HEK293 (cell line): ENCODE measurements at regions not wholly inside any gene's neighbourhood (a gene's known extent, or its start where the extent isn't known, plus 50 kb on each side); places are given as distances from the start of the nearest gene placed in this dataset.
"Not testable (repeated sequence)": the region's sequence is repeated elsewhere in the genome, so short reads cannot be mapped to it uniquely, and the experiment has no call there.

Source experiments
- CTCF ChIA-PET: fragments of 350-600 bp; formaldehyde crosslinking; extraction: SDS; loops from one replicate; lab custom pipeline; 2021; ENCODE audit warnings: antibody characterized with exemption; lab: Yijun Ruan, JAX
- POLR2A ChIA-PET: fragments of 300-600 bp; formaldehyde crosslinking; extraction: SDS; loops from one replicate; lab custom pipeline; 2020; ENCODE audit warnings: antibody characterized with exemption, inconsistent platforms; lab: Yijun Ruan, JAX
- H3K27ac ChIP-seq: fragments of 200-500 bp; sonication (Bioruptor generic); 2 replicates; pipeline ENCODE4 v1.5.1; 2014; ENCODE audit warnings: low read depth, low read length, control low read depth, inconsistent platforms; ENCODE audit errors: extremely low read depth
- H3K36me3 ChIP-seq, 2 experiments: fragments of 200-500 bp in 1 of 2; sonication (Bioruptor generic) in 1 of 2; 1 replicate in 1 of 2; 2 replicates in 1 of 2; pipeline ENCODE4 v1.5.1; 2014 to 2017; ENCODE audit warnings: inconsistent platforms in 2 of 2, low read length in 2 of 2; ENCODE audit not compliant: control insufficient read depth in 2 of 2, insufficient read depth in 1 of 2
- H3K4me1 ChIP-seq: fragments of 200-500 bp; sonication (Bioruptor generic); 2 replicates; pipeline ENCODE4 v1.5.1; 2014; ENCODE audit warnings: mild to moderate bottlenecking, low read length, inconsistent platforms; ENCODE audit not compliant: control insufficient read depth, insufficient read depth
- H3K4me3 ChIP-seq: 2 replicates; pipeline ENCODE4 v1.5.1; 2011; ENCODE audit warnings: low read depth, mild to moderate bottlenecking, control low read depth, low read length, moderate library complexity
- H3K9me3 ChIP-seq: fragments of 200-500 bp; sonication (Bioruptor generic); 2 replicates; pipeline ENCODE4 v1.5.1; 2014; ENCODE audit warnings: low read depth, low read length, inconsistent platforms; ENCODE audit not compliant: control insufficient read depth, insufficient read depth
- IKZF3 ChIP-seq: fragments of 450-650 bp; IDR thresholded peaks from 2 replicates; pipeline ENCODE4 v1.5.0; 2018; ENCODE audit warnings: missing biosample characterization, mild to moderate bottlenecking, missing genetic modification characterization, moderate library complexity
- KLF1 ChIP-seq: fragments of 450-650 bp; formaldehyde crosslinking; IDR thresholded peaks from 2 replicates; pipeline ENCODE4 v1.5.1; 2016; ENCODE audit warnings: missing biosample characterization, missing genetic modification characterization
- KLF10 ChIP-seq: fragments of 450-650 bp; IDR thresholded peaks from 2 replicates; pipeline ENCODE4 v1.5.1; 2018; ENCODE audit warnings: missing biosample characterization, mild to moderate bottlenecking, missing genetic modification characterization
- KLF9 ChIP-seq: fragments of 450-650 bp; formaldehyde crosslinking; IDR thresholded peaks from 2 replicates; pipeline ENCODE4 v1.5.1; 2016; ENCODE audit warnings: missing biosample characterization, missing genetic modification characterization, low read depth
- SP2 ChIP-seq: fragments of 450-650 bp; formaldehyde crosslinking; IDR thresholded peaks from 2 replicates; pipeline ENCODE4 v1.5.1; 2016; ENCODE audit warnings: missing biosample characterization, missing genetic modification characterization
- SP3 ChIP-seq: fragments of 450-650 bp; formaldehyde crosslinking; IDR thresholded peaks from 2 replicates; pipeline ENCODE4 v1.5.1; 2016; ENCODE audit warnings: missing biosample characterization, missing genetic modification characterization
- SP7 ChIP-seq: fragments of 450-650 bp; formaldehyde crosslinking; IDR thresholded peaks from 2 replicates; pipeline ENCODE4 v1.5.1; 2016; ENCODE audit warnings: missing biosample characterization, missing genetic modification characterization
- ZBTB21 ChIP-seq: fragments of 450-650 bp; formaldehyde crosslinking; IDR thresholded peaks from 2 replicates; pipeline ENCODE4 v1.5.1; 2017; ENCODE audit warnings: missing biosample characterization, missing genetic modification characterization
- ZBTB8A ChIP-seq: fragments of 450-650 bp; formaldehyde crosslinking; IDR thresholded peaks from 2 replicates; pipeline ENCODE4 v1.5.1; 2016; ENCODE audit warnings: missing biosample characterization, missing genetic modification characterization
- ZNF341 ChIP-seq: fragments of 450-650 bp; formaldehyde crosslinking; IDR thresholded peaks from 2 replicates; pipeline ENCODE4; 2016; ENCODE audit warnings: low read depth, missing biosample characterization, missing genetic modification characterization
- ZNF600 ChIP-seq: fragments of 450-650 bp; formaldehyde crosslinking; IDR thresholded peaks from 2 replicates; pipeline ENCODE4 v1.5.1; 2016; ENCODE audit warnings: missing biosample characterization, missing genetic modification characterization
- ZNF629 ChIP-seq: fragments of 450-650 bp; formaldehyde crosslinking; IDR thresholded peaks from 2 replicates; pipeline ENCODE4 v1.5.1; 2017; ENCODE audit warnings: missing biosample characterization, missing genetic modification characterization
- ZNF76 ChIP-seq: fragments of 450-650 bp; formaldehyde crosslinking; IDR thresholded peaks from 2 replicates; pipeline ENCODE4; 2016; ENCODE audit warnings: low read depth, missing biosample characterization, missing genetic modification characterization, borderline replicate concordance
- ZXDB ChIP-seq: fragments of 450-650 bp; formaldehyde crosslinking; IDR thresholded peaks from 2 replicates; pipeline ENCODE4 v1.5.1; 2016; ENCODE audit warnings: missing biosample characterization, missing genetic modification characterization
- TF ChIP-seq, protein P1 (sequence below): fragments of 450-650 bp; formaldehyde crosslinking; optimal IDR thresholded peaks from 2 replicates; pipeline ENCODE3; 2016; ENCODE audit warnings: missing biosample characterization, mild to moderate bottlenecking, missing genetic modification characterization
- TF ChIP-seq, protein P2 (sequence below): fragments of 450-650 bp; formaldehyde crosslinking; IDR thresholded peaks from 2 replicates; pipeline ENCODE4 v1.5.1; 2016; ENCODE audit warnings: missing biosample characterization, missing genetic modification characterization

DNA sequence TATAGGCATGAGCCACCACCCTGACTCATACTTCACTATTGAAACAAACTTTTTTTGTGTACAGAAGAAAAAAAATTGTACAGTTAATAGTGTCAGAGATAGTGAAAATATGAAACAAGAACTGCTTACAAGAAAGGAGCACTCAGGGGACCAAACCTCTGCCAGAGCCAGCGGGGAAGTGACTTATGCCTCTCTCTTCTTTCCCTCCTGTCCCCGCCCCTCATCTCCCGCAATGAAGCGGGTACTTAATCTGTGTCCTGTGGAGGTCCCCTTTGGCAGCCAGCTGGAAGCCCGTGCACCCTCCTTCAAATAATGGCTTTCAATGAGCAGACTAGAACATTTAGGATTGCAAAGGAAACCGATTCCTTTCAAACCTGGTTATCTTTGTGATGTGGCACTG lies 51.5 kb downstream of the PPIAL4A start:
- POLR2A ChIA-PET, H3K36me3 ChIP-seq, CTCF ChIA-PET, H3K27ac ChIP-seq, H3K4me1 ChIP-seq, H3K9me3 ChIP-seq, H3K4me3 ChIP-seq: not testable (repeated sequence)

DNA sequence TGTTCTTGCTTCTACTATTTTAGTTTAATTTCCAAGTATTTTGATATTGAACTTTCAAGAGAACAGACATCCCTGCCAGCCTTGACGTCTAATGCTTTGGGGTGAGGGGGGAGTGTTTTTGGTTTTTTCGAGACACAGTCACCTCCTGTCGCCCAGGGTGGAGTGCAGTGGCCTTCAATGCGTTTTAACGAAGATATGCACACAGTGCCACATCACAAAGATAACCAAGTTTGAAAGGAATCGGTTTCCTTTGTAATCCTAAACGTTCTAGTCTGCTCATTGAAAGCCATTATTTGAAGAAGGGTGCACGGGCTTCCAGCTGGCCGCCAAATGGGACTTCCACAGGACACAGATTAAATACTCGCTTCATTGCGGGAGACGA lies 52.3 kb downstream of the PPIAL4A start:
- H3K4me1 ChIP-seq, H3K36me3 ChIP-seq, H3K9me3 ChIP-seq, CTCF ChIA-PET: not testable (repeated sequence)
- H3K4me3 ChIP-seq: peak overlapping the region; percentile 55
- H3K27ac ChIP-seq: peak overlapping the region; percentile 84; the same call in 1 of the 2 replicates
- POLR2A ChIA-PET: interaction anchor here (0.6 kb wide), 1 partner anchor 16 kb away, joined by 8 read pairs; no protein-coding TSS in a partner anchor

DNA sequence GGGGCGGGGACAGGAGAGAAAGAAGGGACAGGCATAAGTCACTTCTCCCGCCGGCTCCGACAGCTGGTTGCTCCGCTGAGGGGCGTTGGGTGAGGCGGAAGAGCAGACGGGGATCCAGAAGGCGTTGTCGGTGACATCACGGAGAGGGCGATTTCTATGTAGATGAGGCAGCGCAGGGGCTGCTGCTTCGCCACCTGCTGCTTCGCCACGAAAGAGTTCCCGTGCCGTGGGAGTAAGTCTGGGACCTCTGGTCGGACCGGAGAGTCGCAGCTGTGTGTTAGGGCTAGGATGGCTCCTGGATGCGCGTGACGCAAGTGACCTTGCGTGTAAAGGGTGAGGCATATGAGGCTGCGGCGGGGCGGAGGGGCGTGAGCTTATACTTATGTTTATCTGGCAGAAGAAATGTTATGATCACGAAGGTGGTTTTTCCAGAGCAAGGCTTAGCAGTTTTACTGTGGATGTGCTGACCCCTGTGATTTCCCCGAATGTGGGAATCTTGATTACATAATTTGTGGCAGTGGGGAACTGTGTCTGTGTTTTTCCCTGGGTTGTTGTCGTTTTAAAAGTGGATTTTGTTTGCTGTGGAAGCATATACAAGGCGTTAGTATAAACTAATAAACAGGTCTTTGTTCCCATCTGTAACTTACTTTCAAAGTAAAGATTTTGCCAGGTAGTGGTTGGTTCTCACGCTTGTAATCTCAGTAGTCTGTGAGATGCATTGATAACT lies 52.8 kb downstream of the PPIAL4A start:
- Histone ChIP-seq H3K4me3 (peak overlapping the region; percentile 55), H3K27ac (peak overlapping the region; percentile 84)
- POLR2A ChIA-PET: interaction anchor here (0.6 kb wide), 1 partner anchor 16 kb away, joined by 8 read pairs; no protein-coding TSS in a partner anchor
- TF ChIP-seq KLF1 (tag by site-specific recombination): 0 out of 2 replicates have a peak, but pooled peaks have one; percentile 44
- TF ChIP-seq IKZF3 (tag by site-specific recombination): peak; percentile 76
- peak; percentile 50 for TF ChIP-seq SP3 (tag by site-specific recombination)
- peak; percentile 52; the same call in 1 of the 2 replicates for TF ChIP-seq ZXDB (tag by site-specific recombination)
- TF ChIP-seq ZNF76 (tag by site-specific recombination): peak; percentile 82
- TF ChIP-seq SP7 (tag by site-specific recombination): peak; percentile 54
- TF ChIP-seq SP2 (tag by site-specific recombination): 0 out of 2 replicates have a peak, but pooled peaks have one; percentile 11
- TF ChIP-seq ZNF341: peak; percentile 50; the same call in 1 of the 2 replicates
- TF ChIP-seq KLF10 (tag by site-specific recombination): peak; percentile 50; the same call in 1 of the 2 replicates
- TF ChIP-seq, protein P1, sequence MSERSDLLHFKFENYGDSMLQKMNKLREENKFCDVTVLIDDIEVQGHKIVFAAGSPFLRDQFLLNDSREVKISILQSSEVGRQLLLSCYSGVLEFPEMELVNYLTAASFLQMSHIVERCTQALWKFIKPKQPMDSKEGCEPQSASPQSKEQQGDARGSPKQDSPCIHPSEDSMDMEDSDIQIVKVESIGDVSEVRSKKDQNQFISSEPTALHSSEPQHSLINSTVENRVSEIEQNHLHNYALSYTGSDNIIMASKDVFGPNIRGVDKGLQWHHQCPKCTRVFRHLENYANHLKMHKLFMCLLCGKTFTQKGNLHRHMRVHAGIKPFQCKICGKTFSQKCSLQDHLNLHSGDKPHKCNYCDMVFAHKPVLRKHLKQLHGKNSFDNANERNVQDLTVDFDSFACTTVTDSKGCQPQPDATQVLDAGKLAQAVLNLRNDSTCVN (tag by site-specific recombination): peak; percentile 31
- peak; percentile 48; the same call in 1 of the 2 replicates for TF ChIP-seq KLF9 (tag by site-specific recombination)
- 0 out of 2 replicates have a peak, but pooled peaks have one; percentile 20 for TF ChIP-seq ZNF600 (tag by site-specific recombination)
- TF ChIP-seq ZNF629 (tag by site-specific recombination): peak; percentile 89
- TF ChIP-seq ZBTB8A: peak; percentile 48
- TF ChIP-seq ZBTB21 (tag by site-specific recombination): peak; percentile 66
- TF ChIP-seq, protein P2, sequence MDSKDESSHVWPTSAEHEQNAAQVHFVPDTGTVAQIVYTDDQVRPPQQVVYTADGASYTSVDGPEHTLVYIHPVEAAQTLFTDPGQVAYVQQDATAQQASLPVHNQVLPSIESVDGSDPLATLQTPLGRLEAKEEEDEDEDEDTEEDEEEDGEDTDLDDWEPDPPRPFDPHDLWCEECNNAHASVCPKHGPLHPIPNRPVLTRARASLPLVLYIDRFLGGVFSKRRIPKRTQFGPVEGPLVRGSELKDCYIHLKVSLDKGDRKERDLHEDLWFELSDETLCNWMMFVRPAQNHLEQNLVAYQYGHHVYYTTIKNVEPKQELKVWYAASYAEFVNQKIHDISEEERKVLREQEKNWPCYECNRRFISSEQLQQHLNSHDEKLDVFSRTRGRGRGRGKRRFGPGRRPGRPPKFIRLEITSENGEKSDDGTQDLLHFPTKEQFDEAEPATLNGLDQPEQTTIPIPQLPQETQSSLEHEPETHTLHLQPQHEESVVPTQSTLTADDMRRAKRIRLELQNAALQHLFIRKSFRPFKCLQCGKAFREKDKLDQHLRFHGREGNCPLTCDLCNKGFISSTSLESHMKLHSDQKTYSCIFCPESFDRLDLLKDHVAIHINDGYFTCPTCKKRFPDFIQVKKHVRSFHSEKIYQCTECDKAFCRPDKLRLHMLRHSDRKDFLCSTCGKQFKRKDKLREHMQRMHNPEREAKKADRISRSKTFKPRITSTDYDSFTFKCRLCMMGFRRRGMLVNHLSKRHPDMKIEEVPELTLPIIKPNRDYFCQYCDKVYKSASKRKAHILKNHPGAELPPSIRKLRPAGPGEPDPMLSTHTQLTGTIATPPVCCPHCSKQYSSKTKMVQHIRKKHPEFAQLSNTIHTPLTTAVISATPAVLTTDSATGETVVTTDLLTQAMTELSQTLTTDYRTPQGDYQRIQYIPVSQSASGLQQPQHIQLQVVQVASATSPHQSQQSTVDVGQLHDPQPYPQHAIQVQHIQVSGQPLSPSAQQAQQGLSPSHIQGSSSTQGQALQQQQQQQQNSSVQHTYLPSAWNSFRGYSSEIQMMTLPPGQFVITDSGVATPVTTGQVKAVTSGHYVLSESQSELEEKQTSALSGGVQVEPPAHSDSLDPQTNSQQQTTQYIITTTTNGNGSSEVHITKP: peak; percentile 73
- H3K36me3 ChIP-seq, H3K9me3 ChIP-seq, H3K4me1 ChIP-seq, CTCF ChIA-PET: not testable (repeated sequence)

DNA sequence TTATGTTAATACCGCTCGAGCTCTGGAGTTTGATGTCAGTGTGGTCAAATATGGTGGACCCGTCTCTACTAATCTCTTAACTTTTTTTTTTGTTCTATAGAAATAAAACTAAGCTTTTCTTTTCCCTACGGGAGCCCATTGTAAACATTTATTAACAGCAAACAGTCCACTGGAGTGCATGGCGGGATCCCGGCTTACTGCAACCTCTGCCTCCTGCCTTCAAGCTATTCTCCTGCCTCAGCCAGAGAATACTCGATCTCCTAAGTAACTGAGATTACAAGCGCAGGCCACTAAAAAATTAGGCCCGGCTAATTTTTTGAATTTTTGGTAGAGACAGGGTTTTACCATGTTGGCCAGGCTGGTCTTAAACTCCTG lies 53.4 kb downstream of the PPIAL4A start:
- H3K27ac ChIP-seq, POLR2A ChIA-PET, H3K4me3 ChIP-seq, H3K36me3 ChIP-seq, H3K9me3 ChIP-seq, CTCF ChIA-PET, H3K4me1 ChIP-seq: not testable (repeated sequence)

DNA sequence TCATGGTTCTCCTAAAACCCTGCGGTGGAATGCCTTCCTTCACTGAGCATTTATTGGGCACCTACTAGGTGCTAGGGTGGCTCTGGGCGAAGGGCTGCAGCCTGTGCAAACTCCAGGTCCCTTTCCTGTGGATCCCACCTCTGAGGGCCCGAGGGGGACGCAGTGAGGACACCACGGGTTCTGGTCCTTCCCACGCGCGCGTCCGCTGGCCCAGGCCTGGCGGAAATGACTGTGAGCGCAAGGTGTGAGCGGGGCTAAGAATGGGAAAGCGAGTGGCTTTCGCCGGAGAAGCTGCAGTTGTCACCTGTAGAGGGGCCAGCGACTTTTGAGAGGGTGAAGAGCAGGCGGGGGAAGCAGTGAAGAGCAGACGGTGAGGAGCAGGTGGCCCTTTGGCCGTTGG lies 55.1 kb downstream of the PPIAL4A start:
- H3K9me3 ChIP-seq, H3K4me3 ChIP-seq, H3K27ac ChIP-seq, H3K36me3 ChIP-seq, CTCF ChIA-PET, POLR2A ChIA-PET, H3K4me1 ChIP-seq: not testable (repeated sequence)

DNA sequence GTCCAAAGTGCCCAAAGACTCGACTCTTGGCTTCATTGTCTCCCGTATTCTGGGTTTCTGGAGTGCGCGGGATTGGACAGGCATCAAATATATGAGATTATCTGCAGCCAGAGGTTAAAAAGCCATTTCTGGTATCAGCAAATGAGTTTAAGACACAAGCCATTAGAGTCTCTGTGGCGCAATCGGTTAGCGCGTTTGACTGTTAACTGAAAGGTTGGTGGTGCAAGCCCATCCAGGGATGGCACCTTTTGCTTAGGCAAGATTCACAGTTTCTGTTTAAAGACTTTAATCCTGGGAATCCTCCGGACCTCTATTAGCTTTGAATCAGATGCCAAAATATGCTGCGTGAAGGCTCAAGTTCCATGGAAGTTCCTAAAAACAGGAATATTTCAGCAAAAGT lies 55.6 kb downstream of the PPIAL4A start:
- H3K4me1 ChIP-seq, H3K4me3 ChIP-seq, H3K36me3 ChIP-seq, H3K9me3 ChIP-seq, H3K27ac ChIP-seq, POLR2A ChIA-PET, CTCF ChIA-PET: not testable (repeated sequence)
